Osteoblast (primary cell): ENCODE measurements at regions not wholly inside any gene's neighbourhood (a gene's known extent, or its start where the extent isn't known, plus 50 kb on each side); places are given as distances from the start of the nearest gene placed in this dataset.

Source experiments
- DNase-seq: peaks from one replicate; pipeline ENCODE4 v3.0.0; 2011; ENCODE audit warnings: low spot score, mixed read lengths; ENCODE audit not compliant: insufficient read length; ENCODE audit errors: missing footprints
- H2AFZ ChIP-seq: 2 replicates; pipeline ENCODE4 v1.6.0; 2011; ENCODE audit warnings: mild to moderate bottlenecking, low read length
- H3K27ac ChIP-seq: 2 replicates; pipeline ENCODE4 v1.5.1; 2011; ENCODE audit warnings: mild to moderate bottlenecking, low read depth, low read length, moderate library complexity
- H3K27me3 ChIP-seq: 2 replicates; pipeline ENCODE4 v1.6.0; 2012; ENCODE audit warnings: mild to moderate bottlenecking, control low read depth, inconsistent platforms, low read length, moderate library complexity; ENCODE audit not compliant: insufficient read depth
- H3K36me3 ChIP-seq: 2 replicates; pipeline ENCODE4 v1.5.1; 2011; ENCODE audit warnings: mild to moderate bottlenecking, low read length, control low read depth, moderate library complexity; ENCODE audit not compliant: insufficient read depth
- H3K4me1 ChIP-seq: 2 replicates; pipeline ENCODE4 v1.5.1; 2011; ENCODE audit warnings: mild to moderate bottlenecking, low read length, control low read depth, moderate library complexity; ENCODE audit not compliant: insufficient read depth
- H3K4me2 ChIP-seq: 2 replicates; pipeline ENCODE4 v1.6.0; 2011; ENCODE audit warnings: mild to moderate bottlenecking, low read length; ENCODE audit not compliant: insufficient read depth
- H3K4me3 ChIP-seq: fragments of 200-600 bp; sonication (generic); 3 replicates; pipeline ENCODE4 v1.5.1; 2012; ENCODE audit warnings: mild to moderate bottlenecking, low read length, inconsistent platforms; ENCODE audit not compliant: insufficient read depth
- H3K79me2 ChIP-seq: 2 replicates; pipeline ENCODE4 v1.6.0; 2012; ENCODE audit warnings: mild to moderate bottlenecking, low read length, control low read depth, inconsistent platforms; ENCODE audit not compliant: insufficient read depth
- H3K9me3 ChIP-seq: 2 replicates; pipeline ENCODE4 v1.5.1; 2011; ENCODE audit warnings: low read depth, low read length, control low read depth
- H4K20me1 ChIP-seq: 2 replicates; pipeline ENCODE4 v1.6.0; 2012; ENCODE audit warnings: mild to moderate bottlenecking, low read length, control low read depth; ENCODE audit not compliant: insufficient read depth
- TF ChIP-seq, protein P1 (sequence below): IDR thresholded peaks from 2 replicates; pipeline ENCODE4 v1.5.1; 2011; ENCODE audit warnings: mild to moderate bottlenecking, low read depth, low read length, moderate library complexity; ENCODE audit errors: extremely low read depth

DNA sequence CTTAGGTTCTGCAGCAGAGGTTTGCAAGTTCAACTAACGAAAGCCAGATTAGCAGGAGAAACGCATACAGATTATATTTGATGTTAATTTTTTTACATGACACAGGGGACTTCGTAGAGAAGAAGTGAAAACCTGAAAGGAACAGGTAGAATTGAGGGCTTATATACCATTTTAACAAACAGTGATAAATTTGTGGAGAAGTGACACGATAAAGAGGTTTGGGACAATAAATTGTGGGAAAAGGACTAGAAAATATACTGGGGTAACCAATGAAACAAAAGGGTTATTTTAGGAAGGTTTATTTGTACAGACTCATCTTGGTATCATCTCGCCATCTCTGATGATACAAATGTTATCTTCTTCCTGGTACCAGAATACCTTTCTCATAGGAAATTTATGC is 452.9 kb downstream of the SETD4 start:
- Histone ChIP-seq H3K4me3 (no peak overlapping the region), H3K79me2 (no peaks in the 10 kb centered on the region), H3K27ac (no peak overlapping the region), H3K9me3 (no peaks in the 10 kb centered on the region), H3K4me1 (peaks cover 7% of the 10 kb centered on the region), H2AFZ (no peak overlapping the region), H3K4me2 (no peak overlapping the region), H3K27me3 (no peaks in the 10 kb centered on the region), H4K20me1 (no peaks in the 10 kb centered on the region), H3K36me3 (no peaks in the 10 kb centered on the region)
- DNase-seq, result no peak
- TF ChIP-seq, protein P1, sequence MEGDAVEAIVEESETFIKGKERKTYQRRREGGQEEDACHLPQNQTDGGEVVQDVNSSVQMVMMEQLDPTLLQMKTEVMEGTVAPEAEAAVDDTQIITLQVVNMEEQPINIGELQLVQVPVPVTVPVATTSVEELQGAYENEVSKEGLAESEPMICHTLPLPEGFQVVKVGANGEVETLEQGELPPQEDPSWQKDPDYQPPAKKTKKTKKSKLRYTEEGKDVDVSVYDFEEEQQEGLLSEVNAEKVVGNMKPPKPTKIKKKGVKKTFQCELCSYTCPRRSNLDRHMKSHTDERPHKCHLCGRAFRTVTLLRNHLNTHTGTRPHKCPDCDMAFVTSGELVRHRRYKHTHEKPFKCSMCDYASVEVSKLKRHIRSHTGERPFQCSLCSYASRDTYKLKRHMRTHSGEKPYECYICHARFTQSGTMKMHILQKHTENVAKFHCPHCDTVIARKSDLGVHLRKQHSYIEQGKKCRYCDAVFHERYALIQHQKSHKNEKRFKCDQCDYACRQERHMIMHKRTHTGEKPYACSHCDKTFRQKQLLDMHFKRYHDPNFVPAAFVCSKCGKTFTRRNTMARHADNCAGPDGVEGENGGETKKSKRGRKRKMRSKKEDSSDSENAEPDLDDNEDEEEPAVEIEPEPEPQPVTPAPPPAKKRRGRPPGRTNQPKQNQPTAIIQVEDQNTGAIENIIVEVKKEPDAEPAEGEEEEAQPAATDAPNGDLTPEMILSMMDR, result no peak

DNA sequence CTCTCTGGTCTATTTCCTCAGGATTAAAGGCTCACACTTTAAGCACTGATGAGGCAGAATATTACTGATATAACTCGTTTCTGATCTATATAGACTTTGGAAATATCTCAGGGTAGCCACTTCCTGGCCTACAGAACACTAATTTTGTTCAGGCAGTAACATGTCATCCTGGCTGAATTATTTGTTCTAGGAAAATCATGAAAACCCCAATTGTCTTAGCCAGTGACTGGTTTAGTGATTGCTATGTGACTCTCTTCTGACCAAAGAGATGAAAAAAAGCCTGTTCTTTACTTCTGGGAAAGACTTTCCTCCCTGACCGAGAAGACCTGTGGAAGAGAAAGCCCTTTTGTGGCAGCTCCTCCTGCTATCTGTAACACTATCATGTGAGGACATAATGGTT is 453.7 kb downstream of the SETD4 start:
- H3K4me3 ChIP-seq, result no peak overlapping the region
- TF ChIP-seq, protein P1, result no peak
- DNase-seq, result no peak
- peak overlapping the region; percentile 11 for H3K27ac ChIP-seq
- no peaks in the 10 kb centered on the region for H4K20me1 ChIP-seq
- no peaks in the 10 kb centered on the region for H3K27me3 ChIP-seq
- H3K79me2 ChIP-seq, result no peaks in the 10 kb centered on the region
- peak overlapping the region; percentile 40 for H2AFZ ChIP-seq
- peaks cover 4% of the 10 kb centered on the region for H3K4me1 ChIP-seq
- no peak overlapping the region for H3K4me2 ChIP-seq
- H3K36me3 ChIP-seq, result no peaks in the 10 kb centered on the region
- H3K9me3 ChIP-seq, result no peaks in the 10 kb centered on the region

DNA sequence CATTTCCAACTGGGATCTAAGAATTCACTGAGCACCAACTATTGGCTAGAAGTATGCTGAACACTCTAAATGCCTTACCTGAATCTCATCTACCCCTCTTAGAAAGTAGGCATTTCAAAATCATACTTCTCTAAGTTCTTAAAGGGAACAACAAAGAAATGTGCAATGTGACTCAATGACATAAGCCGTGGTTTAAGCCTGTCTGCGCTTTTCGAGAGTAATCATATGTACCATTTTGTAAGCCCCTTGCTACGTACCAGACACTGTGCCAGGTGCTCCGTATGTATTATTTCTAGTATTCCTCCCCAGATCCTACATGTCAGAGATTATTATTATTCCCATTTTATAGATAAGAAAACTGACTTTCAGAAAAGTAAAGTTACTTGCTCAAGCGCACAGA is 454.2 kb downstream of the SETD4 start:
- Histone ChIP-seq H4K20me1 (no peaks in the 10 kb centered on the region), H3K4me3 (no peak overlapping the region), H3K4me1 (peaks cover 4% of the 10 kb centered on the region), H3K36me3 (no peaks in the 10 kb centered on the region), H3K27ac (no peak overlapping the region), H3K27me3 (no peaks in the 10 kb centered on the region), H3K79me2 (no peaks in the 10 kb centered on the region), H2AFZ (no peak overlapping the region), H3K4me2 (no peak overlapping the region), H3K9me3 (no peaks in the 10 kb centered on the region)
- DNase-seq, result no peak
- TF ChIP-seq, protein P1, result no peak

DNA sequence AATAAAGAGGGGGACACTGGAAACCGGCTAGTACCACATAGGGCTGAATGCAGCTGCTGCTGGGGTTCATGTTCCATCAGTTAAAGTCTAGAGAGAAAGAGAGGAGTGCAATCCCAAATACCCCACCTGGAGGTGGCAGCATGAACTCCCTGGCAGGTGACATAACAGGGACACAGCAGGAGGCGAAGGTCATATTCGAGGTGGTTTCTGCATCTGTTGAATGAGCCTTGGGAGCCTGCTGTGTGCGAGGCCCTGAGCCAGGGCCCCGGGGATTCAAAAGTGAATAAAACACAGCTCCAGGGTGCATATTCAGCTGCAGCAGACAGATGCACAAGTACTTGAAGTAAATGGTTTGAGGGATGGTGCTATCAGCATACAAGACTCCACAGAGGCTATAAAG is 456.8 kb downstream of the SETD4 start:
- no peak overlapping the region for H3K4me2 ChIP-seq
- TF ChIP-seq, protein P1, result no peak
- no peaks in the 10 kb centered on the region for H3K79me2 ChIP-seq
- H2AFZ ChIP-seq, result no peak overlapping the region
- no peaks in the 10 kb centered on the region for H3K9me3 ChIP-seq
- peak; percentile 43 for DNase-seq
- no peak overlapping the region for H3K4me3 ChIP-seq
- H4K20me1 ChIP-seq, result no peaks in the 10 kb centered on the region
- no peak overlapping the region for H3K27ac ChIP-seq
- H3K4me1 ChIP-seq, result peaks cover 5% of the 10 kb centered on the region
- no peaks in the 10 kb centered on the region for H3K27me3 ChIP-seq
- no peaks in the 10 kb centered on the region for H3K36me3 ChIP-seq
